Right kidney (tissue), 1 donor: ENCODE measurements at regions not wholly inside any gene's neighbourhood (a gene's known extent, or its start where the extent isn't known, plus 50 kb on each side); places are given as distances from the start of the nearest gene placed in this dataset.

Experiments used
- DNase-seq: peaks from one replicate; pipeline ENCODE4 v3.0.0-alpha.2; 2016

- DNase-seq: no peak
These were observed 62.6 kb upstream of the ATP11B start for GRCh38 chr3:182730675-182731042.

- DNase-seq: no peak
These were observed 61.5 kb upstream of the ATP11B start for GRCh38 chr3:182731764-182732163.

GRCh38 chr3:182732232-182733015 is 60.9 kb upstream of the ATP11B start:
- no peak for DNase-seq

- no peak for DNase-seq
These were observed 57.6 kb upstream of the ATP11B start for GRCh38 chr3:182735672-182736071.

- no peak for DNase-seq
These were observed 55.5 kb upstream of the ATP11B start for GRCh38 chr3:182737825-182738224.

- no peak for DNase-seq
These were observed 54.5 kb upstream of the ATP11B start for GRCh38 chr3:182738583-182739411.

- DNase-seq: peak; percentile 37
These were observed 53.7 kb upstream of the ATP11B start for GRCh38 chr3:182739619-182740018.

- DNase-seq: peak; percentile 25
These were observed 52.6 kb upstream of the ATP11B start for GRCh38 chr3:182740710-182741109.

- DNase-seq: no peak
These were observed 52.1 kb upstream of the ATP11B start for GRCh38 chr3:182741214-182741613.
